Activated naive CD4-positive, alpha-beta T cell treated with Interleukin-2 at 50 U/mL for 16 hours (primary cell): ENCODE measurements at regions not wholly inside any gene's neighbourhood (a gene's known extent, or its start where the extent isn't known, plus 50 kb on each side); places are given as distances from the start of the nearest gene placed in this dataset.
"Not testable (repeated sequence)": the region's sequence is repeated elsewhere in the genome, so short reads cannot be mapped to it uniquely, and the experiment has no call there.

Experiments
- DNase-seq: peaks from one replicate; pipeline ENCODE4 v3.0.0-alpha.2; 2020

- no peak for DNase-seq
These were observed 70.4 kb upstream of the SLC1A3 start for GRCh38 chr5:36535859-36536615.

GRCh38 chr5:36536616-36537005 lies 69.8 kb upstream of the SLC1A3 start:
- no peak for DNase-seq

GRCh38 chr5:36537724-36538123 lies 68.7 kb upstream of the SLC1A3 start:
- no peak for DNase-seq

GRCh38 chr5:36552651-36553393 lies 53.6 kb upstream of the SLC1A3 start:
- no peak for DNase-seq

GRCh38 chr5:36555035-36555434 lies 51.4 kb upstream of the SLC1A3 start:
- not testable (repeated sequence) for DNase-seq
